ENCODE measurements at regions not wholly inside any gene's neighbourhood (a gene's known extent, or its start where the extent isn't known, plus 50 kb on each side); places are given as distances from the start of the nearest gene placed in this dataset.

DNA sequence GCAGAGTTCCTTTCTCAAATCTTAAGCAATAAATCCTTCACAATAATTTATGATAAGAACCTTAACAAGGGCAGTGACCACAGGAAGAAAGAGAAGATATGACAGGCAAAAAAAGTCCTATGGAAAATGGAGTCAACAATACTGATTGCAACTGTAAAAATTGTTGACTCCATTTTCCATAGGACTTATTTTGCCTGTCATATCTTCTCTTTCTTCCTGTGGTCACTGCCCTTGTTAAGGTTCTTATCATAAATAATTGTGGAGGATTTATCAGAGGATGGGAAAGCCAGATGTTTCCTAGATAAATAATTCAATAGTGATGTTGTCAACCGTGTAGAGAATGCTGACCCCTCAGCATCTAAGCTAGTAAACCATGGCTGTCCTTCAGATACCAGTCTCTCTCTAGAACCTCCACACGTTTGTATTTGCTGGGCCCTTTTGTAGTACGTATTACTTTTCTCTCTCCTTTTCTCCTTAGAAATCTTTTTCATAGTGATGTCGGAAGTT is 172.6 kb upstream of the BET1 start:
- TF ChIP-seq, protein P1, sequence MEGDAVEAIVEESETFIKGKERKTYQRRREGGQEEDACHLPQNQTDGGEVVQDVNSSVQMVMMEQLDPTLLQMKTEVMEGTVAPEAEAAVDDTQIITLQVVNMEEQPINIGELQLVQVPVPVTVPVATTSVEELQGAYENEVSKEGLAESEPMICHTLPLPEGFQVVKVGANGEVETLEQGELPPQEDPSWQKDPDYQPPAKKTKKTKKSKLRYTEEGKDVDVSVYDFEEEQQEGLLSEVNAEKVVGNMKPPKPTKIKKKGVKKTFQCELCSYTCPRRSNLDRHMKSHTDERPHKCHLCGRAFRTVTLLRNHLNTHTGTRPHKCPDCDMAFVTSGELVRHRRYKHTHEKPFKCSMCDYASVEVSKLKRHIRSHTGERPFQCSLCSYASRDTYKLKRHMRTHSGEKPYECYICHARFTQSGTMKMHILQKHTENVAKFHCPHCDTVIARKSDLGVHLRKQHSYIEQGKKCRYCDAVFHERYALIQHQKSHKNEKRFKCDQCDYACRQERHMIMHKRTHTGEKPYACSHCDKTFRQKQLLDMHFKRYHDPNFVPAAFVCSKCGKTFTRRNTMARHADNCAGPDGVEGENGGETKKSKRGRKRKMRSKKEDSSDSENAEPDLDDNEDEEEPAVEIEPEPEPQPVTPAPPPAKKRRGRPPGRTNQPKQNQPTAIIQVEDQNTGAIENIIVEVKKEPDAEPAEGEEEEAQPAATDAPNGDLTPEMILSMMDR (conservative IDR thresholded peaks at IDR 0.05 in 1 of 2, IDR thresholded peaks at IDR 0.05 in 1 of 2; ENCODE audit: low read depth in 1 of 2, low read length in 2 of 2) = no peak
- no peak for TF ChIP-seq EZH2 (IDR thresholded peaks at IDR 0.05; ENCODE audit: low read length, missing control alignments)
